B cell (primary cell): ENCODE measurements at regions not wholly inside any gene's neighbourhood (a gene's known extent, or its start where the extent isn't known, plus 50 kb on each side); places are given as distances from the start of the nearest gene placed in this dataset.

Experiments used
- ATAC-seq: fragments of 200-7000 bp; cut with Tn5 transposase; one replicate; pipeline ENCODE4 v1.10.0; 2021; ENCODE audit warnings: low read depth, mild to moderate bottlenecking, moderate number of reproducible peaks, moderate library complexity
- CTCF ChIA-PET: fragments of 350-600 bp; sonication (Branson Sonifier 250); formaldehyde crosslinking; loops from one replicate; lab custom pipeline; 2021; ENCODE audit warnings: antibody characterized with exemption, inconsistent platforms; lab: Charles Lee
- POLR2A ChIA-PET: fragments of 350-600 bp; sonication (Branson Sonifier 250); formaldehyde crosslinking; loops from one replicate; lab custom pipeline; 2021; ENCODE audit warnings: antibody characterized with exemption; lab: Charles Lee
- DNase-seq: peaks from one replicate; pipeline ENCODE4 v3.0.0; 2013
- H2AFZ ChIP-seq: 2 replicates; pipeline ENCODE4 v1.6.1; 2012; ENCODE audit warnings: mild to moderate bottlenecking, low read depth, low read length; ENCODE audit not compliant: insufficient read depth, poor library complexity, severe bottlenecking
- H3K27ac ChIP-seq, 2 donors: 1 replicate in 1 of 2; 2 replicates in 1 of 2; pipeline ENCODE4 v1.5.1; 2012 to 2013; ENCODE audit warnings: low read length in 2 of 2, mild to moderate bottlenecking in 2 of 2, moderate library complexity in 1 of 2
- H3K27me3 ChIP-seq, 4 experiments: fragments of 200-600 bp in 1 of 4; sonication (generic) in 1 of 4; replicated peaks in 1 of 4; 1 replicate in 2 of 4; 2 replicates in 2 of 4; pipeline versions ENCODE4 v1.6.1 to v1.7.0; 2013 to 2016; ENCODE audit warnings: low read length in 3 of 4, mild to moderate bottlenecking in 2 of 4, mixed read lengths in 1 of 4, moderate library complexity in 1 of 4; ENCODE audit not compliant: insufficient read depth in 4 of 4, control insufficient read depth in 3 of 4; ENCODE audit errors: control extremely low read depth in 1 of 4
- H3K36me3 ChIP-seq, 2 experiments: replicated peaks in 1 of 2; 1 replicate in 1 of 2; 2 replicates in 1 of 2; pipeline versions ENCODE4 v1.6.1 to v1.7.1; 2013; ENCODE audit warnings: low read length in 1 of 2; ENCODE audit not compliant: insufficient read depth in 2 of 2, control insufficient read depth in 1 of 2; ENCODE audit errors: control extremely low read depth in 1 of 2, extremely low read depth in 1 of 2
- H3K4me1 ChIP-seq, 2 donors: fragments of 200-600 bp in 1 of 2; sonication (generic) in 1 of 2; 1 replicate in 1 of 2; 2 replicates in 1 of 2; pipeline versions ENCODE4 v1.5.1 to v1.6.1; 2013 to 2017; ENCODE audit warnings: low read length in 2 of 2; ENCODE audit not compliant: control insufficient read depth in 2 of 2, insufficient read depth in 2 of 2
- H3K4me2 ChIP-seq: replicated peaks from 2 replicates; pipeline ENCODE3; 2012; ENCODE audit warnings: mild to moderate bottlenecking, low read depth, low read length; ENCODE audit not compliant: poor library complexity, severe bottlenecking
- H3K4me3 ChIP-seq, 5 experiments: fragments of 200-600 bp in 1 of 5; sonication (generic) in 1 of 5; 1 replicate in 3 of 5; 2 replicates in 2 of 5; pipeline versions ENCODE4 v1.5.1 to v1.7.0; 2011 to 2016; ENCODE audit warnings: low read length in 4 of 5, mild to moderate bottlenecking in 4 of 5, low read depth in 2 of 5, control low read depth in 1 of 5, moderate library complexity in 1 of 5; ENCODE audit not compliant: insufficient read depth in 1 of 5; ENCODE audit errors: control extremely low read depth in 1 of 5, extremely low read depth in 1 of 5
- H3K79me2 ChIP-seq: fragments of 200-600 bp; sonication (generic); one replicate; pipeline ENCODE4 v1.6.0; 2016; ENCODE audit warnings: low read length; ENCODE audit not compliant: control insufficient read depth, insufficient read depth
- H3K9ac ChIP-seq: fragments of 200-600 bp; sonication (generic); 2 replicates; pipeline ENCODE4 v1.6.1; 2017; ENCODE audit warnings: mild to moderate bottlenecking, low read length, moderate library complexity
- H3K9me3 ChIP-seq, 3 donors: one replicate each; pipeline versions ENCODE4 v1.6.1 to v1.7.1; 2013; ENCODE audit warnings: low read length in 2 of 3; ENCODE audit not compliant: control insufficient read depth in 2 of 3, insufficient read depth in 1 of 3; ENCODE audit errors: control extremely low read depth in 1 of 3
- H4K20me1 ChIP-seq: 2 replicates; pipeline ENCODE4 v1.6.0; 2012; ENCODE audit warnings: mild to moderate bottlenecking, low read length; ENCODE audit not compliant: insufficient read depth, control insufficient read depth, poor library complexity, severe bottlenecking
- H3K27ac Mint-ChIP-seq: one replicate; pipeline ENCODE4 v1.8.0; 2021; ENCODE audit warnings: mixed read lengths
- H3K27me3 Mint-ChIP-seq: one replicate; pipeline ENCODE4 v1.8.0; 2021; ENCODE audit warnings: mixed read lengths
- H3K4me1 Mint-ChIP-seq: one replicate; pipeline ENCODE4 v1.8.0; 2021; ENCODE audit warnings: mixed read lengths
- H3K4me3 Mint-ChIP-seq: one replicate; pipeline ENCODE4 v1.8.0; 2021; ENCODE audit warnings: mixed read lengths
- H3K9me3 Mint-ChIP-seq: one replicate; pipeline ENCODE4 v1.8.0; 2022; ENCODE audit warnings: mixed read lengths; ENCODE audit not compliant: insufficient read depth
- EZH2 ChIP-seq: IDR thresholded peaks from 2 replicates; pipeline ENCODE4 v1.6.1; 2012; ENCODE audit warnings: borderline replicate concordance, low read depth, mild to moderate bottlenecking, moderate library complexity, low read length; ENCODE audit not compliant: insufficient read depth, poor library complexity, severe bottlenecking
- WGBS: methylation state at CpG from one replicate; pipeline ENCODE4 v1.1.5; 2013; ENCODE audit warnings: missing lambda C conversion rate; ENCODE audit not compliant: insufficient coverage; 5-methylcytosine and 5-hydroxymethylcytosine counted together
- intact Hi-C: fragments of 100-400 bp; cut with micrococcal nuclease; formaldehyde crosslinking; loops from one replicate; pipeline ENCODE4 v1.10.0; 2022
- TF ChIP-seq, protein P1 (sequence below): fragments of 200-600 bp; IDR thresholded peaks from one replicate; pipeline ENCODE4 v1.8.0; 2022; ENCODE audit warnings: antibody characterized with exemption, mild to moderate bottlenecking

DNA sequence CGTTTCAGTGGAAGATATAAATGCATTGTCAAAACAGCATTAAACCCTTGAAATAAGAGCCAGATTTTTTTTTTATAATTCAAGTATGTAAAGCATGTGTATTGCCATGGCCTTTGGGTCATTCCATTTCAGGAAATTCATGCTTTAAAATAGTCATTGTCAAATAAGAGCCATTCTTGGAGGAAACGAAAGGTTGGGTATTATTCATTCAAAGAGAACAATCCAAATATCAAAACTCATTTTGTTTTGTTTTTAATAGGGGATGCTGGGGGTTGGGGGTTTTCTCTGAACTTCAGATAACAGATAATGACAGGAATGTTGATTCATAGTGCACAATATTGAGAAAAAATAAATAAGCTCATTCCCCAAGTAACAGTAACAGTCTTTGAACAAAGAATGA lies 174.4 kb upstream of the NUDT4 start:
- no peak for ATAC-seq
- no peaks in the 10 kb centered on the region for H4K20me1 ChIP-seq
- no peaks in the 10 kb centered on the region for H3K27me3 ChIP-seq
- TF ChIP-seq, protein P1, sequence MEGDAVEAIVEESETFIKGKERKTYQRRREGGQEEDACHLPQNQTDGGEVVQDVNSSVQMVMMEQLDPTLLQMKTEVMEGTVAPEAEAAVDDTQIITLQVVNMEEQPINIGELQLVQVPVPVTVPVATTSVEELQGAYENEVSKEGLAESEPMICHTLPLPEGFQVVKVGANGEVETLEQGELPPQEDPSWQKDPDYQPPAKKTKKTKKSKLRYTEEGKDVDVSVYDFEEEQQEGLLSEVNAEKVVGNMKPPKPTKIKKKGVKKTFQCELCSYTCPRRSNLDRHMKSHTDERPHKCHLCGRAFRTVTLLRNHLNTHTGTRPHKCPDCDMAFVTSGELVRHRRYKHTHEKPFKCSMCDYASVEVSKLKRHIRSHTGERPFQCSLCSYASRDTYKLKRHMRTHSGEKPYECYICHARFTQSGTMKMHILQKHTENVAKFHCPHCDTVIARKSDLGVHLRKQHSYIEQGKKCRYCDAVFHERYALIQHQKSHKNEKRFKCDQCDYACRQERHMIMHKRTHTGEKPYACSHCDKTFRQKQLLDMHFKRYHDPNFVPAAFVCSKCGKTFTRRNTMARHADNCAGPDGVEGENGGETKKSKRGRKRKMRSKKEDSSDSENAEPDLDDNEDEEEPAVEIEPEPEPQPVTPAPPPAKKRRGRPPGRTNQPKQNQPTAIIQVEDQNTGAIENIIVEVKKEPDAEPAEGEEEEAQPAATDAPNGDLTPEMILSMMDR = no peak
- no peak for TF ChIP-seq EZH2
- intact Hi-C loops = no loop called here
- H3K4me1 ChIP-seq = no peaks in the 10 kb centered on the region
- no peak overlapping the region for H3K4me3 ChIP-seq
- no peaks in the 10 kb centered on the region for H3K79me2 ChIP-seq
- H3K36me3 ChIP-seq = no peaks in the 10 kb centered on the region
- CTCF ChIA-PET = no interaction called here
- Mint-ChIP-seq H3K27me3 (peaks cover 2% of the 10 kb centered on the region), H3K4me3 (no peak overlapping the region), H3K27ac (no peak overlapping the region), H3K4me1 (no peaks in the 10 kb centered on the region), H3K9me3 (peaks cover 2% of the 10 kb centered on the region)
- no peak overlapping the region for H3K27ac ChIP-seq
- DNase-seq = no peak
- H2AFZ ChIP-seq = no peak overlapping the region
- POLR2A ChIA-PET = no interaction called here
- H3K9ac ChIP-seq = no peak overlapping the region
- H3K9me3 ChIP-seq = no peaks in the 10 kb centered on the region
- no CpG with 5 or more reads among the region's 2 CpGs for WGBS
- H3K4me2 ChIP-seq = no peak overlapping the region

DNA sequence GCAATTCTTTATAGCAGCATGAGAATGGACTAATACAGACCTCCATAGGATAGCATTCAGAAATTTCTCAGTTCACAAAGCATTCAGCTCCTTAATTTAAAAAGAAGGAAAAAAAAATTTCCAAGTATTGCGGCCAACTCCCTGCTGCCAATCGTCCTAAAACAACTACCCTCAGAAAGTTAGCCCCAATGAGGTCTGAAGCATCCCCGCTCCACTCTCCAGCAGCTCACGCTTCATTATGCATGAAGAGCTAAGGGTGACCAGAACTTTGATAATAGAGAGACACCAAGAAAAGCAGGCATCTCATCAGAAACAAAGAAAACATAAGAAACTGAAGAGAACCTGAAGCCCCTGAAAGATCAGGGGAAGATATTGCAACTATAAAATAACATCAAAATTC lies 172.8 kb upstream of the NUDT4 start:
- H3K27ac ChIP-seq = no peak overlapping the region
- H3K27me3 ChIP-seq = no peaks in the 10 kb centered on the region
- H3K4me2 ChIP-seq = no peak overlapping the region
- ATAC-seq (no peak), DNase-seq (no peak)
- H3K9me3 ChIP-seq = no peaks in the 10 kb centered on the region
- POLR2A ChIA-PET = no interaction called here
- Mint-ChIP-seq H3K9me3 (peaks cover 2% of the 10 kb centered on the region), H3K4me3 (no peak overlapping the region), H3K27ac (no peak overlapping the region), H3K4me1 (no peaks in the 10 kb centered on the region), H3K27me3 (peaks cover 2% of the 10 kb centered on the region)
- H3K4me3 ChIP-seq = no peak overlapping the region
- H3K4me1 ChIP-seq = no peaks in the 10 kb centered on the region
- CTCF ChIA-PET = no interaction called here
- intact Hi-C loops = no loop called here
- TF ChIP-seq, protein P1 = no peak
- TF ChIP-seq EZH2 = no peak
- no peaks in the 10 kb centered on the region for H3K79me2 ChIP-seq
- H3K36me3 ChIP-seq = no peaks in the 10 kb centered on the region
- no peaks in the 10 kb centered on the region for H4K20me1 ChIP-seq
- H2AFZ ChIP-seq = no peak overlapping the region
- H3K9ac ChIP-seq = no peak overlapping the region
- WGBS = 100% methylated on average over 1 of the region's 4 CpGs
